ENCODE measurements at regions not wholly inside any gene's neighbourhood (a gene's known extent, or its start where the extent isn't known, plus 50 kb on each side); places are given as distances from the start of the nearest gene placed in this dataset.
"Not testable (repeated sequence)": the region's sequence is repeated elsewhere in the genome, so short reads cannot be mapped to it uniquely, and the experiment has no call there.

GRCh38 chr12:33223956-33224355 lies 215.7 kb downstream of the SYT10 start:
- Histone ChIP-seq H3K27me3 (no peaks in the 10 kb centered on the region), H3K9me3 (no peaks in the 10 kb centered on the region), H3K36me3 (no peaks in the 10 kb centered on the region), H3K4me3 (no peak overlapping the region), H3K27ac (no peak overlapping the region), H3K4me1 (no peaks in the 10 kb centered on the region)
- no peak for ATAC-seq
- intact Hi-C loops (cut with DNase I; ENCODE audit: low total_unique reads) (no loop called here), in situ Hi-C loops (cut with MboI; ENCODE audit: low sequenced_read_pairs in 4 of 4) (no loop called here)
- TF ChIP-seq POLR2A (IDR thresholded peaks at IDR 0.05) (no peak), CTCF (IDR thresholded peaks at IDR 0.05 in 4 of 5, conservative IDR thresholded peaks at IDR 0.05 in 1 of 5) (no peak)
- DNase-seq, result no peak

- TF ChIP-seq CTCF (IDR thresholded peaks at IDR 0.05 in 4 of 5, conservative IDR thresholded peaks at IDR 0.05 in 1 of 5), result no peak
- no peak for TF ChIP-seq POLR2A (IDR thresholded peaks at IDR 0.05)
- no peaks in the 10 kb centered on the region for H3K36me3 ChIP-seq
- no peaks in the 10 kb centered on the region for H3K4me1 ChIP-seq
- H3K9me3 ChIP-seq, result no peaks in the 10 kb centered on the region
- no peak overlapping the region for H3K27ac ChIP-seq
- DNase-seq, result no peak
- in situ Hi-C loops (cut with MboI; ENCODE audit: low sequenced_read_pairs in 4 of 4) (no loop called here), intact Hi-C loops (cut with DNase I; ENCODE audit: low total_unique reads) (no loop called here)
- no peaks in the 10 kb centered on the region for H3K27me3 ChIP-seq
- H3K4me3 ChIP-seq, result no peak overlapping the region
- ATAC-seq, result no peak
These were observed 217.3 kb downstream of the SYT10 start for GRCh38 chr12:33222357-33222756.

- H3K9me3 ChIP-seq, result no peaks in the 10 kb centered on the region
- H3K36me3 ChIP-seq, result no peaks in the 10 kb centered on the region
- in situ Hi-C loops (cut with MboI; ENCODE audit: low sequenced_read_pairs in 4 of 4) (no loop called here), intact Hi-C loops (cut with DNase I; ENCODE audit: low total_unique reads) (no loop called here)
- no peak for ATAC-seq
- H3K27me3 ChIP-seq, result no peaks in the 10 kb centered on the region
- no peak overlapping the region for H3K4me3 ChIP-seq
- no peaks in the 10 kb centered on the region for H3K4me1 ChIP-seq
- DNase-seq, result no peak
- H3K27ac ChIP-seq, result no peak overlapping the region
- TF ChIP-seq CTCF (IDR thresholded peaks at IDR 0.05 in 4 of 5, conservative IDR thresholded peaks at IDR 0.05 in 1 of 5) (no peak), POLR2A (IDR thresholded peaks at IDR 0.05) (no peak)
These were observed 233.6 kb downstream of the SYT10 start for GRCh38 chr12:33205981-33206380.

- DNase-seq; H3K36me3 ChIP-seq; H3K4me1 ChIP-seq; H3K4me3 ChIP-seq; intact Hi-C loops (cut with DNase I; ENCODE audit: low total_unique reads); H3K9me3 ChIP-seq; H3K27ac ChIP-seq; ATAC-seq; H3K27me3 ChIP-seq: not testable (repeated sequence)
- in situ Hi-C loops (cut with MboI; ENCODE audit: low sequenced_read_pairs in 4 of 4), result loop anchor here in 1 of 4 donors (25.0 kb wide), 1 partner anchor 107 kb away; no protein-coding TSS in a partner anchor
These were observed 245.2 kb downstream of the SYT10 start for GRCh38 chr12:33194389-33194788.

- Histone ChIP-seq H3K4me3 (no peak overlapping the region), H3K36me3 (no peaks in the 10 kb centered on the region), H3K27ac (no peak overlapping the region), H3K27me3 (no peaks in the 10 kb centered on the region), H3K9me3 (no peaks in the 10 kb centered on the region), H3K4me1 (no peaks in the 10 kb centered on the region)
- in situ Hi-C loops (cut with MboI; ENCODE audit: low sequenced_read_pairs in 4 of 4), result loop anchor here in 1 of 4 donors (25.0 kb wide), 1 partner anchor 105 kb away; no protein-coding TSS in a partner anchor
- ATAC-seq (no peak), DNase-seq (no peak)
- intact Hi-C loops (cut with DNase I; ENCODE audit: low total_unique reads), result no loop called here
- TF ChIP-seq CTCF (IDR thresholded peaks at IDR 0.05 in 4 of 5, conservative IDR thresholded peaks at IDR 0.05 in 1 of 5), result no peak
- TF ChIP-seq POLR2A (IDR thresholded peaks at IDR 0.05), result no peak
These were observed 247.4 kb downstream of the SYT10 start for GRCh38 chr12:33192226-33192625.

Data from gastrocnemius medialis (tissue), 4 donors.